GM19351 (cell line): ENCODE measurements at regions not wholly inside any gene's neighbourhood (a gene's known extent, or its start where the extent isn't known, plus 50 kb on each side); places are given as distances from the start of the nearest gene placed in this dataset.
A peak's percentile ranks its signal among the peaks of the same experiment; 100 is the strongest.

Experiments used
- ATAC-seq: cut with Tn5 transposase; IDR thresholded peaks from one replicate; pipeline ENCODE4 v1.9.1; 2021; ENCODE audit warnings: mild to moderate bottlenecking, moderate library complexity; ENCODE audit not compliant: unreplicated experiment

- ATAC-seq, result no peak
Observed at GRCh38 chr20:39855056-39855455, 834.0 kb downstream of the MAFB start.

- ATAC-seq, result no peak
Observed at GRCh38 chr20:39853636-39854035, 835.4 kb downstream of the MAFB start.

- ATAC-seq, result no peak
Observed at GRCh38 chr20:39853050-39853449, 836.0 kb downstream of the MAFB start.

GRCh38 chr20:39851459-39851858, 837.6 kb downstream of the MAFB start:
- ATAC-seq, result no peak

GRCh38 chr20:39850821-39851330, 838.2 kb downstream of the MAFB start:
- no peak for ATAC-seq

- ATAC-seq, result no peak
Observed at GRCh38 chr20:39850246-39850645, 838.8 kb downstream of the MAFB start.

GRCh38 chr20:39849664-39850063, 839.4 kb downstream of the MAFB start:
- no peak for ATAC-seq

GRCh38 chr20:39849171-39849570, 839.9 kb downstream of the MAFB start:
- no peak for ATAC-seq

- no peak for ATAC-seq
Observed at GRCh38 chr20:39839399-39840119, 849.5 kb downstream of the MAFB start.

- no peak for ATAC-seq
Observed at GRCh38 chr20:39837561-39837960, 851.5 kb downstream of the MAFB start.

GRCh38 chr20:39835130-39835842, 853.8 kb downstream of the MAFB start:
- no peak for ATAC-seq

- no peak for ATAC-seq
Observed at GRCh38 chr20:39830903-39831302, 858.1 kb downstream of the MAFB start.

- peak; percentile 81 for ATAC-seq
Observed at GRCh38 chr20:39829661-39830060, 859.4 kb downstream of the MAFB start.

- peak; percentile 5 for ATAC-seq
Observed at GRCh38 chr20:39829256-39829655, 859.8 kb downstream of the MAFB start.

GRCh38 chr20:39825950-39826349, 863.1 kb downstream of the MAFB start:
- ATAC-seq, result peak; percentile 73

GRCh38 chr20:39825524-39825923, 863.4 kb downstream of the DHX35 start:
- ATAC-seq, result no peak

GRCh38 chr20:39823224-39823623, 861.1 kb downstream of the DHX35 start:
- ATAC-seq, result no peak

- no peak for ATAC-seq
Observed at GRCh38 chr20:39822667-39823066, 860.5 kb downstream of the DHX35 start.

- peak; percentile 75 for ATAC-seq
Observed at GRCh38 chr20:39813190-39813829, 851.2 kb downstream of the DHX35 start.

GRCh38 chr20:39812116-39812515, 850.0 kb downstream of the DHX35 start:
- no peak for ATAC-seq

- ATAC-seq, result no peak
Observed at GRCh38 chr20:39810309-39810708, 848.2 kb downstream of the DHX35 start.

- no peak for ATAC-seq
Observed at GRCh38 chr20:39808613-39809012, 846.5 kb downstream of the DHX35 start.
